ENCODE measurements at regions not wholly inside any gene's neighbourhood (a gene's known extent, or its start where the extent isn't known, plus 50 kb on each side); places are given as distances from the start of the nearest gene placed in this dataset.

GRCh38 chr12:115417610-115418009 lies 733.6 kb upstream of the TBX3 start:
- H4K20me1 ChIP-seq (ENCODE audit: insufficient read depth): no peaks in the 10 kb centered on the region
- no peaks in the 10 kb centered on the region for H3K4me1 ChIP-seq (ENCODE audit: control insufficient read depth in 1 of 2, insufficient read depth in 2 of 2, low read length in 2 of 2)
- no peaks in the 10 kb centered on the region for H3K36me3 ChIP-seq (ENCODE audit: control insufficient read depth in 1 of 2, insufficient read depth in 2 of 2, low read length in 2 of 2)
- no peaks in the 10 kb centered on the region for H3K79me2 ChIP-seq (ENCODE audit: insufficient read depth, low read length)
- no TSS peak for BruUV-seq (replicated peaks)
- no peak overlapping the region for H2AFZ ChIP-seq (ENCODE audit: low read depth, low read length, poor library complexity, severe bottlenecking)
- no peaks in the 10 kb centered on the region; the same call in 1 of the 2 replicates for H3K9me2 ChIP-seq (ENCODE audit: insufficient read depth)
- TF ChIP-seq SIN3A (IDR thresholded peaks at IDR 0.05; ENCODE audit: low read depth) (no peak), ZNF274 (IDR thresholded peaks at IDR 0.05; ENCODE audit: low read depth, low read length) (no peak), ZFX (IDR thresholded peaks at IDR 0.05) (no peak), SRF (IDR thresholded peaks at IDR 0.05; ENCODE audit: low read depth) (no peak), EGR1 (IDR thresholded peaks at IDR 0.05; ENCODE audit: low read depth) (no peak), POLR2A (IDR thresholded peaks at IDR 0.05; ENCODE audit: borderline replicate concordance, extremely low read depth, insufficient read depth, insufficient read length) (no peak), CTCF (IDR thresholded peaks at IDR 0.05 in 2 of 3, conservative IDR thresholded peaks at IDR 0.05 in 1 of 3; ENCODE audit: borderline replicate concordance in 1 of 3, insufficient read depth in 1 of 3, low read depth in 2 of 3, low read length in 2 of 3) (no peak), YY1 (IDR thresholded peaks at IDR 0.05; ENCODE audit: extremely low read depth, insufficient replicate concordance, low read depth, low read length) (no peak), SP1 (IDR thresholded peaks at IDR 0.05; ENCODE audit: low read depth) (no peak), JUND (IDR thresholded peaks at IDR 0.05) (no peak), EZH2 (IDR thresholded peaks at IDR 0.05) (no peak), ELF1 (IDR thresholded peaks at IDR 0.05; ENCODE audit: borderline replicate concordance, low read depth) (no peak), POLR2AphosphoS5 (IDR thresholded peaks at IDR 0.05; ENCODE audit: low read depth, low read length) (no peak), ATF3 (IDR thresholded peaks at IDR 0.05) (no peak), RAD21 (IDR thresholded peaks at IDR 0.05; ENCODE audit: low read depth) (no peak), CBX3 (IDR thresholded peaks at IDR 0.05; ENCODE audit: low read depth) (no peak)
- no peak overlapping the region for H3K4me3 ChIP-seq (replicated peaks in 1 of 2; ENCODE audit: low read depth in 1 of 2, low read length in 2 of 2)
- POLR2A ChIA-PET: no interaction called here
- intact Hi-C loops (cut with micrococcal nuclease): no loop called here
- no peak overlapping the region for H3K9ac ChIP-seq (ENCODE audit: low read length)
- CTCF ChIA-PET: no interaction called here
- RAD21 ChIA-PET (ENCODE audit: low non-redundant PET in 1 of 2, low total read pairs in 2 of 2, uncharacterized antibody in 2 of 2, unreplicated experiment in 2 of 2): no interaction called here
- no peak for DNase-seq (ENCODE audit: low read depth, low spot score)
- H3K27me3 ChIP-seq (ENCODE audit: insufficient read depth, low read length): peaks cover 12% of the 10 kb centered on the region; the same call in 1 of the 2 replicates
- no peak overlapping the region for H3K4me2 ChIP-seq (ENCODE audit: low read length)
- no peak overlapping the region for H3K27ac ChIP-seq (ENCODE audit: low read depth, low read length)
- no peak for ATAC-seq
- no peaks in the 10 kb centered on the region for H3K9me3 ChIP-seq (ENCODE audit: control insufficient read depth in 1 of 2, insufficient read depth in 1 of 2, low read depth in 1 of 2, low read length in 2 of 2)

Data from HCT116 (cell line).